Pulmonary artery endothelial cell (primary cell): ENCODE measurements at regions not wholly inside any gene's neighbourhood (a gene's known extent, or its start where the extent isn't known, plus 50 kb on each side); places are given as distances from the start of the nearest gene placed in this dataset.

Source experiments
- DNase-seq: peaks from one replicate; pipeline ENCODE4 v3.0.0-alpha.2; 2011; ENCODE audit warnings: low read depth, low spot score

GRCh38 chr11:69378303-69379141, 84.6 kb downstream of the MYEOV start:
- DNase-seq: no peak

- no peak for DNase-seq
Measured at GRCh38 chr11:69380451-69380901, 86.5 kb downstream of the MYEOV start.

- no peak for DNase-seq
Measured at GRCh38 chr11:69380921-69381581, 87.1 kb downstream of the MYEOV start.

- no peak for DNase-seq
Measured at GRCh38 chr11:69381681-69382130, 87.8 kb downstream of the MYEOV start.

- no peak for DNase-seq
Measured at GRCh38 chr11:69382131-69383128, 88.5 kb downstream of the MYEOV start.

GRCh38 chr11:69383372-69384250, 89.7 kb downstream of the MYEOV start:
- DNase-seq: no peak

GRCh38 chr11:69384251-69385143, 90.5 kb downstream of the MYEOV start:
- no peak for DNase-seq

GRCh38 chr11:69385144-69385820, 91.3 kb downstream of the MYEOV start:
- no peak for DNase-seq

- DNase-seq: no peak
Measured at GRCh38 chr11:69385832-69386427, 92.0 kb downstream of the MYEOV start.

GRCh38 chr11:69386594-69387408, 92.8 kb downstream of the MYEOV start:
- DNase-seq: no peak

GRCh38 chr11:69387409-69387885, 93.5 kb downstream of the MYEOV start:
- DNase-seq: no peak

GRCh38 chr11:69388210-69388609, 93.3 kb upstream of the LINC01488 start:
- no peak for DNase-seq

- DNase-seq: no peak
Measured at GRCh38 chr11:69388661-69389060, 92.8 kb upstream of the LINC01488 start.

GRCh38 chr11:69390561-69390960, 90.9 kb upstream of the LINC01488 start:
- DNase-seq: no peak

GRCh38 chr11:69391192-69392103, 90.0 kb upstream of the LINC01488 start:
- DNase-seq: no peak

GRCh38 chr11:69392104-69392653, 89.3 kb upstream of the LINC01488 start:
- DNase-seq: no peak
